ENCODE measurements at regions not wholly inside any gene's neighbourhood (a gene's known extent, or its start where the extent isn't known, plus 50 kb on each side); places are given as distances from the start of the nearest gene placed in this dataset.

- TF ChIP-seq CTCF (IDR thresholded peaks at IDR 0.05) = no peak
- no peak for TF ChIP-seq POLR2AphosphoS5 (IDR thresholded peaks at IDR 0.05)
- no peak for TF ChIP-seq POLR2A (IDR thresholded peaks at IDR 0.05)
- no peak for TF ChIP-seq EP300 (IDR thresholded peaks at IDR 0.05)
Measured at GRCh38 chr5:58185397-58185796, 274.5 kb downstream of the PLK2 start.

Measured in stomach (tissue), 4 donors.